ENCODE measurements at regions not wholly inside any gene's neighbourhood (a gene's known extent, or its start where the extent isn't known, plus 50 kb on each side); places are given as distances from the start of the nearest gene placed in this dataset.
A peak's percentile ranks its signal among the peaks of the same experiment; 100 is the strongest.
"Not testable (repeated sequence)": the region's sequence is repeated elsewhere in the genome, so short reads cannot be mapped to it uniquely, and the experiment has no call there.

- TF ChIP-seq CTCF (IDR thresholded peaks at IDR 0.05; ENCODE audit: extremely low read depth, insufficient read depth, missing control alignments): no peak
- in situ Hi-C loops (cut with MboI; ENCODE audit: low pct_unique_long_range_greater_than_20kb, low sequenced_read_pairs, unreplicated experiment): no loop called here
- no peak for DNase-seq (ENCODE audit: low spot score)
These were observed 113.1 kb upstream of the PCSK1 start for GRCh38 chr5:96546120-96546519.

DNA sequence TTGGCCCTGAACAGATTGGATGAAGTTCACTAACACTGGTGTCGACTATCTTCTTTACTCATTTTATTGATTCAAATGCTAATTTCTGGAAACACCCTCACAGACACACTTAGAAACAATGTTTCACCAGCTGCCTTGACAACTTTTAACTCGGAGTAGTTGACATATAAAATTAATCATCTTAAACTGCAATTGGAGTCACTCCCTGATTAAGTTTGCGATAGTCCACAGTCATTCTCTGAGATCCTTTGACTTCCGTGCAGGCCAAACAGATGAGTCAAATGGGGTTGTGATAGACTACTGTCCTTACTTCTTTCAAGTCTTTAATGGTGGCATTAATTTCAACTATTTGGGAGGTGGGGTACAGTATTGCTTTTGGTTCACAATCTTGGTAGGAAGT, 114.4 kb upstream of the PCSK1 start:
- DNase-seq (ENCODE audit: low spot score): no peak
- TF ChIP-seq CTCF (IDR thresholded peaks at IDR 0.05; ENCODE audit: extremely low read depth, insufficient read depth, missing control alignments): no peak
- in situ Hi-C loops (cut with MboI; ENCODE audit: low pct_unique_long_range_greater_than_20kb, low sequenced_read_pairs, unreplicated experiment): no loop called here

DNA sequence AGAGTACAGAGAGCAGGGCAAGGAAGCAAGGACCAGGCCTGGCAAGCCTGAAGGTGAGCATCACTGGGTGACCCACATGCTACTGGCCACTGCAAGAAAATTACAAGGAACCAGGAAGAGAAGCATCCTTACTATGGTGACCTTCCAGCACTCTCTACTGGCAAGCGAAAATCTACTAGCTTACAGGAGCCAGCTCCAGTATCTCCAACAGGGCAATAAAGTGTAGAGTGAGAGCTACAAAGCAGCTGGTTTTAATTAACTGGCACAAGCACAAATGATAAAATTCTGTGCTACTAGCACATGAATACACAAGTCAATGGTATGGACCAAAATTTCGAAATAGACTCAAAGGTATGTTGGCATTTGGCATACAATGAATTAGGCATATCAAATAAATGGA, 113.3 kb upstream of the CAST start:
- no peak for DNase-seq (ENCODE audit: low spot score)
- in situ Hi-C loops (cut with MboI; ENCODE audit: low pct_unique_long_range_greater_than_20kb, low sequenced_read_pairs, unreplicated experiment): no loop called here
- no peak for TF ChIP-seq CTCF (IDR thresholded peaks at IDR 0.05; ENCODE audit: extremely low read depth, insufficient read depth, missing control alignments)

GRCh38 chr5:96560857-96561256, 101.3 kb upstream of the CAST start:
- in situ Hi-C loops (cut with MboI; ENCODE audit: low pct_unique_long_range_greater_than_20kb, low sequenced_read_pairs, unreplicated experiment): not testable (repeated sequence)

GRCh38 chr5:96562614-96563013, 99.6 kb upstream of the CAST start:
- TF ChIP-seq CTCF (IDR thresholded peaks at IDR 0.05; ENCODE audit: extremely low read depth, insufficient read depth, missing control alignments): no peak
- DNase-seq (ENCODE audit: low spot score): no peak
- in situ Hi-C loops (cut with MboI; ENCODE audit: low pct_unique_long_range_greater_than_20kb, low sequenced_read_pairs, unreplicated experiment): no loop called here

More at GRCh38 chr5:96560857-96561256, 101.3 kb upstream of the CAST start:
- not testable (repeated sequence) for DNase-seq (ENCODE audit: low spot score)

DNA sequence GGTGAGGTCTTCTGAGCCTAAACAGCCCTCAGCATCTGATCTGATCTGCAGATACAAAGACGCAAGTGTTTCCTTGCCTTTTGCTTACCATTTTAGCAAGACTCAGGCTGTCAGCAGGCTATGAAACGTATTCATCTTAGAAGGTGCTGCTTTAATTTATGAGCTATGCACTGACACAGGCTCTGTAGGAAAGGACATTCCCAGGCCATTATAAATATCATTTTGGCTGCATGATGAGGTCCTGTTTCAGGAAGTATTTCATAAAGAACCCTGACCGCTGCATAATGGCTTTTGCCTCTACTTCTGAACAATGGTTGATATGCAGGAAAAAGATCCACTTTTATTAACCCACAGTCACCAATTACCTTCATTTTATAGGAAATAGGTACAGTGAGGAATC, 98.4 kb upstream of the CAST start:
- no peak for DNase-seq (ENCODE audit: low spot score)
- TF ChIP-seq CTCF (IDR thresholded peaks at IDR 0.05; ENCODE audit: extremely low read depth, insufficient read depth, missing control alignments): no peak
- in situ Hi-C loops (cut with MboI; ENCODE audit: low pct_unique_long_range_greater_than_20kb, low sequenced_read_pairs, unreplicated experiment): no loop called here

- in situ Hi-C loops (cut with MboI; ENCODE audit: low pct_unique_long_range_greater_than_20kb, low sequenced_read_pairs, unreplicated experiment): no loop called here
- no peak for TF ChIP-seq CTCF (IDR thresholded peaks at IDR 0.05; ENCODE audit: extremely low read depth, insufficient read depth, missing control alignments)
- DNase-seq (ENCODE audit: low spot score): peak; percentile 38
These were observed 96.5 kb upstream of the CAST start for GRCh38 chr5:96565582-96566265.

Data from GM13977 (cell line).